Body of pancreas (tissue), 4 donors: ENCODE measurements at regions not wholly inside any gene's neighbourhood (a gene's known extent, or its start where the extent isn't known, plus 50 kb on each side); places are given as distances from the start of the nearest gene placed in this dataset.

ENCODE experiments used
- CTCF ChIP-seq, 7 experiments: fragments of 450-650 bp in 4 of 7; fragments of 200-600 bp in 3 of 7; sonication (generic) in 3 of 7; IDR thresholded peaks; one replicate each; pipeline ENCODE4 v1.5.1; 2016 to 2019; ENCODE audit warnings: antibody characterized with exemption in 7 of 7
- POLR2A ChIP-seq, 3 donors: fragments of 450-650 bp; IDR thresholded peaks; one replicate each; pipeline ENCODE4 v1.6.1; 2016; ENCODE audit warnings: antibody characterized with exemption in 3 of 3, mild to moderate bottlenecking in 2 of 3

- TF ChIP-seq CTCF (IDR thresholded peaks at IDR 0.05) (no peak), POLR2A (IDR thresholded peaks at IDR 0.05) (no peak)
Observed at GRCh38 chr20:54995011-54995410, 519.6 kb downstream of the DOK5 start.
